Thoracic aorta (tissue), 2 donors: ENCODE measurements at regions not wholly inside any gene's neighbourhood (a gene's known extent, or its start where the extent isn't known, plus 50 kb on each side); places are given as distances from the start of the nearest gene placed in this dataset.

Experiments
- ATAC-seq: fragments of 150-250 bp; one replicate; pipeline ENCODE4 v1.8.0; 2017; ENCODE audit warnings: low read depth; ENCODE audit not compliant: insufficient number of reproducible peaks, low FRiP score
- DNase-seq: peaks from one replicate; pipeline ENCODE4 v3.0.0-alpha.2; 2020; ENCODE audit warnings: low spot score
- H3K27ac ChIP-seq, 2 donors: fragments of 200-600 bp; sonication (generic); 1 replicate in 1 of 2; 2 replicates in 1 of 2; pipeline ENCODE4 v1.5.1; 2016; ENCODE audit warnings: mild to moderate bottlenecking in 2 of 2, moderate library complexity in 2 of 2
- H3K27me3 ChIP-seq: fragments of 200-600 bp; sonication (generic); replicated peaks from 2 replicates; pipeline ENCODE4 v1.6.0; 2016; ENCODE audit warnings: mild to moderate bottlenecking; ENCODE audit not compliant: insufficient read depth
- H3K36me3 ChIP-seq: fragments of 200-600 bp; sonication (generic); one replicate; pipeline ENCODE4 v1.5.1; 2016
- H3K4me1 ChIP-seq, 2 donors: fragments of 200-600 bp; sonication (generic); 1 replicate in 1 of 2; 2 replicates in 1 of 2; pipeline versions ENCODE4 v1.5.1 to v1.6.0; 2016; ENCODE audit warnings: low read depth in 2 of 2, mild to moderate bottlenecking in 1 of 2; ENCODE audit not compliant: control insufficient read depth in 1 of 2
- H3K4me3 ChIP-seq: fragments of 200-600 bp; sonication (generic); 2 replicates; pipeline ENCODE4 v1.5.1; 2016; ENCODE audit warnings: mild to moderate bottlenecking
- H3K9me3 ChIP-seq: fragments of 200-600 bp; sonication (generic); 2 replicates; pipeline ENCODE4 v1.5.1; 2016
- CTCF ChIP-seq: fragments of 200-600 bp; sonication (generic); IDR thresholded peaks from one replicate; pipeline ENCODE4 v1.5.1; 2019; ENCODE audit warnings: antibody characterized with exemption

- Histone ChIP-seq H3K27me3 (no peaks in the 10 kb centered on the region), H3K4me3 (no peak overlapping the region), H3K27ac (no peak overlapping the region), H3K4me1 (no peaks in the 10 kb centered on the region), H3K9me3 (no peaks in the 10 kb centered on the region), H3K36me3 (no peaks in the 10 kb centered on the region)
- no peak for ATAC-seq
- DNase-seq = no peak
- TF ChIP-seq CTCF = no peak
Observed at GRCh38 chr4:177079327-177079726, 230.3 kb upstream of the NEIL3 start.

- ATAC-seq = no peak
- Histone ChIP-seq H3K4me1 (no peaks in the 10 kb centered on the region), H3K27ac (no peak overlapping the region), H3K4me3 (no peak overlapping the region), H3K9me3 (no peaks in the 10 kb centered on the region), H3K36me3 (no peaks in the 10 kb centered on the region), H3K27me3 (no peaks in the 10 kb centered on the region)
- DNase-seq = no peak
- TF ChIP-seq CTCF = no peak
Observed at GRCh38 chr4:177080388-177080787, 229.3 kb upstream of the NEIL3 start.

- no peaks in the 10 kb centered on the region for H3K4me1 ChIP-seq
- ATAC-seq (no peak), DNase-seq (no peak)
- H3K27me3 ChIP-seq = no peaks in the 10 kb centered on the region
- no peaks in the 10 kb centered on the region for H3K9me3 ChIP-seq
- no peak overlapping the region for H3K27ac ChIP-seq
- no peak for TF ChIP-seq CTCF
- no peaks in the 10 kb centered on the region for H3K36me3 ChIP-seq
- no peak overlapping the region for H3K4me3 ChIP-seq
Observed at GRCh38 chr4:177087060-177087459, 222.6 kb upstream of the NEIL3 start.

- DNase-seq = no peak
- Histone ChIP-seq H3K27ac (no peak overlapping the region), H3K9me3 (no peaks in the 10 kb centered on the region), H3K27me3 (no peaks in the 10 kb centered on the region), H3K4me3 (no peak overlapping the region), H3K4me1 (no peaks in the 10 kb centered on the region), H3K36me3 (no peaks in the 10 kb centered on the region)
- TF ChIP-seq CTCF = no peak
- no peak for ATAC-seq
Observed at GRCh38 chr4:177087499-177087898, 222.2 kb upstream of the NEIL3 start.

GRCh38 chr4:177091515-177091914 is 218.2 kb upstream of the NEIL3 start:
- no peak for DNase-seq
- no peak for ATAC-seq
- no peak overlapping the region for H3K27ac ChIP-seq
- no peaks in the 10 kb centered on the region for H3K36me3 ChIP-seq
- H3K4me3 ChIP-seq = no peak overlapping the region
- no peaks in the 10 kb centered on the region for H3K27me3 ChIP-seq
- no peaks in the 10 kb centered on the region for H3K9me3 ChIP-seq
- TF ChIP-seq CTCF = no peak
- no peaks in the 10 kb centered on the region for H3K4me1 ChIP-seq
